ENCODE measurements at regions not wholly inside any gene's neighbourhood (a gene's known extent, or its start where the extent isn't known, plus 50 kb on each side); places are given as distances from the start of the nearest gene placed in this dataset.
"Not testable (repeated sequence)": the region's sequence is repeated elsewhere in the genome, so short reads cannot be mapped to it uniquely, and the experiment has no call there.

GRCh38 chr21:7916329-7917303 lies 2604.8 kb upstream of the TPTE start:
- Mint-ChIP-seq H3K4me1 (peaks cover 0 to 1% (median 0%) of the 10 kb centered on the region in 4 donors), H3K27ac (no peak overlapping the region), H3K36me3 (peaks cover 0 to 9% (median 0%) of the 10 kb centered on the region in 3 donors), H3K9me3 (peaks cover 0 to 43% (median 0%) of the 10 kb centered on the region in 9 donors), H3K4me3 (no peak overlapping the region), H3K27me3 (no peaks in the 10 kb centered on the region)
- ATAC-seq = no peak
- DNase-seq = no peak
- POLR2A ChIA-PET = no interaction called here

GRCh38 chr21:7917729-7918128 lies 2603.7 kb upstream of the TPTE start:
- POLR2A ChIA-PET = no interaction called here
- H3K4me3 Mint-ChIP-seq = no peak overlapping the region
- no peaks in the 10 kb centered on the region for H3K27me3 Mint-ChIP-seq
- peaks cover 0 to 1% (median 0%) of the 10 kb centered on the region in 4 donors for H3K4me1 Mint-ChIP-seq
- H3K27ac Mint-ChIP-seq = no peak overlapping the region
- peaks cover 0 to 54% (median 0%) of the 10 kb centered on the region in 9 donors for H3K9me3 Mint-ChIP-seq
- DNase-seq (no peak), ATAC-seq (no peak)
- peaks cover 0 to 9% (median 0%) of the 10 kb centered on the region in 3 donors for H3K36me3 Mint-ChIP-seq

- H3K4me3 Mint-ChIP-seq = peak overlapping the region in 1 of 10 donors; percentile 13
- peaks cover 0 to 94% (median 0%) of the 10 kb centered on the region in 9 donors for H3K9me3 Mint-ChIP-seq
- DNase-seq, H3K27me3 Mint-ChIP-seq, POLR2A ChIA-PET, ATAC-seq, H3K27ac Mint-ChIP-seq, H3K36me3 Mint-ChIP-seq: not testable (repeated sequence)
- H3K4me1 Mint-ChIP-seq = peaks cover 0 to 17% (median 0%) of the 10 kb centered on the region in 4 donors
Observed at GRCh38 chr21:7925918-7926582, 2595.3 kb upstream of the TPTE start.

- H3K4me1 Mint-ChIP-seq = peaks cover 0 to 15% (median 0%) of the 10 kb centered on the region in 4 donors
- H3K36me3 Mint-ChIP-seq, H3K27me3 Mint-ChIP-seq, POLR2A ChIA-PET, H3K4me3 Mint-ChIP-seq, DNase-seq, H3K27ac Mint-ChIP-seq, ATAC-seq: not testable (repeated sequence)
- peaks cover 0 to 90% (median 0%) of the 10 kb centered on the region in 9 donors for H3K9me3 Mint-ChIP-seq
Observed at GRCh38 chr21:7928528-7928927, 2592.9 kb upstream of the TPTE start.

DNA sequence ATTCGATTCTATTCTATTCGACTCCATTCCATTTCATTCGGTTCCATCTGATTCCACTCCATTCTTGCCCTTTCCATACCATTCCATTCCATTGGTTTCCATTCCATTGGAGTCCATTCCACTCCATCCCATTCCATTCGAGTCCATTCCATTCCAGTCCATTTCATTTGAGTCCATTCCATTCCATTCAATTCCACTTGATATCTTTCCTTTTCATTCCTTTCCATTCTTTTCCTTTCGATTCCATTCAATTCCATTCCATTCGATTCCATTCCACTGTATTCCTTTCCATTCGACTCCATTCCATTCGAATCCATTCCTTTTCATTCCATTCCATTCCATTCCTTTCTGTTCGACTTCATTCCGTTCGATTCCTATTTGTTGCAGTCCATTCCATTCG lies 2591.8 kb upstream of the TPTE start:
- not testable (repeated sequence) for H3K36me3 Mint-ChIP-seq, H3K27ac Mint-ChIP-seq
- H3K9me3 Mint-ChIP-seq = peaks cover 0 to 91% (median 0%) of the 10 kb centered on the region in 9 donors

GRCh38 chr21:7930445-7930844 lies 2590.9 kb upstream of the TPTE start:
- H3K4me3 Mint-ChIP-seq, H3K36me3 Mint-ChIP-seq: not testable (repeated sequence)

More for the DNA sequence above, 2591.8 kb upstream of the TPTE start:
- H3K4me3 Mint-ChIP-seq, POLR2A ChIA-PET, DNase-seq, H3K27me3 Mint-ChIP-seq, ATAC-seq: not testable (repeated sequence)
- H3K4me1 Mint-ChIP-seq = peaks cover 0 to 12% (median 0%) of the 10 kb centered on the region in 4 donors

DNA sequence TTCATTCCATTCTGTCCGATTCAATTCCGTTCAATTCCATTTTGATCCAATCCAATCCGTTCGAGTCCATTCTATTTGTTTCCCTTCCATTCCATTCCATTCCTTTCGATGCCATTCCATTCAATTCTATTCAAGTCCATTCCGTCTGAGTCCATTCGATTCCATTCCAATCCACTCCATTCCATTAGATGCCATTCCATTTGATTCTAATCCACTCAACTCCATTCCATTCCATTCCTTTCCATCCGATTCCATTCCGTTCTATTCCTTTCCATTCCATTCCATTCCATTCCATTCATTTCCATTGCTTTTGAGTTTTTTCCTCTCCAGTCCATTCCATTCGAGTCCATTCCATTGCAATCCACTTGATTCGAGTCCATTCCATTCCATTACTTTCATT lies 2589.3 kb upstream of the TPTE start:
- Mint-ChIP-seq H3K27ac (peak overlapping the region in 1 of 10 donors; percentile 1), H3K4me1 (peaks cover 0 to 16% (median 0%) of the 10 kb centered on the region in 4 donors), H3K9me3 (peaks cover 0 to 91% (median 0%) of the 10 kb centered on the region in 9 donors)
- H3K4me3 Mint-ChIP-seq, ATAC-seq, H3K36me3 Mint-ChIP-seq, DNase-seq, H3K27me3 Mint-ChIP-seq, POLR2A ChIA-PET: not testable (repeated sequence)

More at GRCh38 chr21:7930445-7930844, 2590.9 kb upstream of the TPTE start:
- DNase-seq, H3K27me3 Mint-ChIP-seq, H3K27ac Mint-ChIP-seq, ATAC-seq, POLR2A ChIA-PET: not testable (repeated sequence)
- H3K9me3 Mint-ChIP-seq = peaks cover 0 to 91% (median 0%) of the 10 kb centered on the region in 9 donors
- H3K4me1 Mint-ChIP-seq = peaks cover 0 to 17% (median 0%) of the 10 kb centered on the region in 4 donors

DNA sequence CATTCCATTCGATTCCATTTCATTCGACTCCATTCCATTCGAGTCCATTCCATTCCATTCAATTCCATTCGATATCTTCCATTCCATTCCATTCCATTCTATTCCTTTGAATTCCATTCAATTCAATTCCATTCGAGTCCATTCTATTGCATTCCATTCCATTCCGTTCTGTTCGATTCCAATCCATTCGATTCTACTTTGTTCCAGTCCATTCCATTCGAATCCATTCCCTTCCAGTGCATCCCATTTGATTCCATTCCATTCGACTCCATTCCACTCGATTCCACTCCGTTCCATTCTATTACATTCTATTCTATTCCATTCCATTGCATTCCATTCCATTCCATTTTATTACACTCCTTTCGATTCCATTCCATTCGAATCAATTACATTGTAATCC lies 2588.5 kb upstream of the TPTE start:
- H3K4me3 Mint-ChIP-seq, ATAC-seq, H3K27ac Mint-ChIP-seq, DNase-seq, H3K36me3 Mint-ChIP-seq, H3K27me3 Mint-ChIP-seq, POLR2A ChIA-PET: not testable (repeated sequence)
- H3K9me3 Mint-ChIP-seq = peaks cover 0 to 91% (median 0%) of the 10 kb centered on the region in 9 donors
- peaks cover 0 to 12% (median 0%) of the 10 kb centered on the region in 4 donors for H3K4me1 Mint-ChIP-seq

GRCh38 chr21:7933923-7934322 lies 2587.5 kb upstream of the TPTE start:
- Mint-ChIP-seq H3K27me3 (no peaks in the 10 kb centered on the region), H3K9me3 (peaks cover 0 to 89% (median 0%) of the 10 kb centered on the region in 9 donors), H3K27ac (no peak overlapping the region), H3K4me3 (no peak overlapping the region), H3K4me1 (peaks cover 0 to 9% (median 0%) of the 10 kb centered on the region in 4 donors), H3K36me3 (peaks cover 0 to 6% (median 5%) of the 10 kb centered on the region in 3 donors)
- POLR2A ChIA-PET = no interaction called here
- DNase-seq = no peak
- no peak for ATAC-seq

GRCh38 chr21:7937297-7937696 lies 2584.1 kb upstream of the TPTE start:
- ATAC-seq, POLR2A ChIA-PET, DNase-seq, H3K4me3 Mint-ChIP-seq, H3K27ac Mint-ChIP-seq, H3K27me3 Mint-ChIP-seq: not testable (repeated sequence)
- H3K4me1 Mint-ChIP-seq = peaks cover 0 to 10% (median 0%) of the 10 kb centered on the region in 4 donors
- peaks cover 0 to 98% (median 0%) of the 10 kb centered on the region in 9 donors for H3K9me3 Mint-ChIP-seq
- H3K36me3 Mint-ChIP-seq = peaks cover 2 to 39% (median 13%) of the 10 kb centered on the region in 3 donors

DNA sequence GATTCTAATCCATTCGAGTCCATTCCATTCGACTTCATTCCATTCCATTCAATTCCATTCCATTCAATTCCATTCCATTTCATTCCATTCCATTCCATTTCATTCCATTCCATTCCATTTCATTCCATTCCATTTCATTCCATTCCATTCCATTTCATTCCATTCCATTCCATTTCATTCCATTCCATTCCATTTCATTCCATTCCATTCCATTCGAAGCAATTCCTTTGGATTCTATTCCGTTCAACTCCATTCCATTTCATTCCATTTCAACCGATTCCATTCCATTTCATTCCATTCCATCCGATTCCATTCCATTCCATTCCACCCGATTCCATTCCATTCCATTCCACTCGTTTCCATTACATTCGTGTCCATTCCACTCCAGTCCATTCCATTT lies 2583.2 kb upstream of the TPTE start:
- POLR2A ChIA-PET, H3K27ac Mint-ChIP-seq, H3K27me3 Mint-ChIP-seq, ATAC-seq, DNase-seq, H3K4me3 Mint-ChIP-seq: not testable (repeated sequence)
- Mint-ChIP-seq H3K4me1 (peaks cover 0 to 12% (median 0%) of the 10 kb centered on the region in 4 donors), H3K36me3 (peaks cover 5 to 48% (median 16%) of the 10 kb centered on the region in 3 donors), H3K9me3 (peaks cover 0 to 98% (median 0%) of the 10 kb centered on the region in 9 donors)

DNA sequence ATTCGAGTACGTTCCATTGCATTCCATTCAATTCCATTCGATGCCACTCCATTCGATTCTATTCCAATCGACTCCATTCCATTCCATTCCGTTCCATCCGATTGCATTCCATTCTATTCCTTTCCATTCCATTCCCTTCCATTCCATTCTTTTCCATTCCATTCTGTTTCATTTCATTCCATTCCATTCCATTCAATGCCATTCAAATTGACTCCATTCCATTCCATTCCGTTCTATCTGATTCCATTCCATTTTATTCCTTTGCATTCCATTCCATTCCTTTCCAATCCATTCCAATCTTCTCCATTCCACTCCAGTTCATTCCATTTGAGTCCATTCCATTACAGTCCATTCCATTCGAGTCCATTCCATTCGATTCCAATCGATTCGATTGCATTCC lies 2580.0 kb upstream of the TPTE start:
- Mint-ChIP-seq H3K9me3 (peaks cover 0 to 98% (median 0%) of the 10 kb centered on the region in 9 donors), H3K36me3 (peaks cover 5 to 80% (median 14%) of the 10 kb centered on the region in 3 donors), H3K4me1 (peaks cover 0 to 15% (median 0%) of the 10 kb centered on the region in 4 donors)
- H3K27me3 Mint-ChIP-seq, ATAC-seq, H3K27ac Mint-ChIP-seq, POLR2A ChIA-PET, H3K4me3 Mint-ChIP-seq, DNase-seq: not testable (repeated sequence)

Measured in naive thymus-derived CD8-positive, alpha-beta T cell (primary cell).